Lower lobe of right lung (tissue), 2 donors: ENCODE measurements at regions not wholly inside any gene's neighbourhood (a gene's known extent, or its start where the extent isn't known, plus 50 kb on each side); places are given as distances from the start of the nearest gene placed in this dataset.
"Not testable (repeated sequence)": the region's sequence is repeated elsewhere in the genome, so short reads cannot be mapped to it uniquely, and the experiment has no call there.

ENCODE experiments used
- ATAC-seq, 2 donors: fragments of 200-7000 bp; cut with Tn5 transposase; one replicate each; pipeline ENCODE4 v1.9.1; 2020 to 2022; ENCODE audit warnings: mild to moderate bottlenecking in 2 of 2, moderate library complexity in 2 of 2
- DNase-seq: peaks from one replicate; pipeline ENCODE4 v3.0.0-alpha.2; 2020
- H3K27ac ChIP-seq: fragments of 200-600 bp; one replicate; pipeline ENCODE4 v1.8.0; 2022
- H3K27me3 ChIP-seq: fragments of 200-600 bp; one replicate; pipeline ENCODE4 v1.8.0; 2022; ENCODE audit warnings: low read depth
- H3K36me3 ChIP-seq: fragments of 200-600 bp; one replicate; pipeline ENCODE4 v1.8.0; 2022; ENCODE audit warnings: mild to moderate bottlenecking
- H3K4me1 ChIP-seq: fragments of 200-600 bp; one replicate; pipeline ENCODE4 v1.8.0; 2022
- H3K4me3 ChIP-seq: fragments of 200-600 bp; one replicate; pipeline ENCODE4 v1.8.0; 2022; ENCODE audit warnings: mild to moderate bottlenecking
- H3K9me3 ChIP-seq: fragments of 200-600 bp; one replicate; pipeline ENCODE4 v1.8.0; 2022
- intact Hi-C: fragments of 100-400 bp; cut with DNase I; formaldehyde crosslinking; loops from one replicate; pipeline ENCODE4 v1.11.0; 2022
- TF ChIP-seq, protein P1 (sequence below): fragments of 200-600 bp; IDR thresholded peaks from one replicate; pipeline ENCODE4 v1.8.0; 2022; ENCODE audit warnings: antibody characterized with exemption, mild to moderate bottlenecking
- donor health status: DM: no; HTN: yes; CAD: no; lungs with severe emphysema.

DNA sequence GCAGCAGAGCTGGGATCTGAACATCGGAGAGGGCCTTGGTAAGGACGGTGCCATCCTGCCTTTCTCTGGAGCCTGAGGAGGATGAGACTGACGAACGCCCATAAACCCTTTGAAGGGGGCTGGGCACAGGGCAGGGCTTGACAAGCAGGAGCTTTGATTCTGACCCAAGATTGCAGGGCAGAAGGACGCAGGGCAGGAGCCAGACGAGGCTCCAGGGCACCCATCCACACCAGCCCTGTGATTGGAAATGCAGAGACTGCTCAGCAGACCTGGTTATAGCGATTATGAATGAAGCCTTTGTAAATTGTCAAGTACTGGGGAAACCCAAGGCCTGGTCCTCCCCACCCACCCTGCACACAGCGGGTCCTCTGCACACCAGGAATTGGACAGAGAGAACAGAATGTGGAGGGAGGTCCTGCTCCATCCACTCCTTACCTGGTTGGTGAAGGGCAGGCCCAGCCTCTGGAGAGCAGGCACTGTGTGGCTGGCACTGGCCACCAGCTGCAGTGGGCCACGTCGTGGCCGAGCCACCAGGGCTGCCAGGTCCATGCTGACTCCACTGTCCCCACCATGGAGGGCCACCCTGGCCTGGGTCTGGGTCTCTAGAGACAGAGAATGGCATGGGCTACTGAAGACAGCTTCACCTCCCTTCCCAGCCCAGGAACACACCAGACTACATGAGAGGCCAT, 68.8 kb downstream of the RMI2 start:
- H3K36me3 ChIP-seq, result no peaks in the 10 kb centered on the region
- ATAC-seq (no peak), DNase-seq (no peak)
- no peaks in the 10 kb centered on the region for H3K4me1 ChIP-seq
- no peak overlapping the region for H3K4me3 ChIP-seq
- no peaks in the 10 kb centered on the region for H3K9me3 ChIP-seq
- TF ChIP-seq, protein P1, sequence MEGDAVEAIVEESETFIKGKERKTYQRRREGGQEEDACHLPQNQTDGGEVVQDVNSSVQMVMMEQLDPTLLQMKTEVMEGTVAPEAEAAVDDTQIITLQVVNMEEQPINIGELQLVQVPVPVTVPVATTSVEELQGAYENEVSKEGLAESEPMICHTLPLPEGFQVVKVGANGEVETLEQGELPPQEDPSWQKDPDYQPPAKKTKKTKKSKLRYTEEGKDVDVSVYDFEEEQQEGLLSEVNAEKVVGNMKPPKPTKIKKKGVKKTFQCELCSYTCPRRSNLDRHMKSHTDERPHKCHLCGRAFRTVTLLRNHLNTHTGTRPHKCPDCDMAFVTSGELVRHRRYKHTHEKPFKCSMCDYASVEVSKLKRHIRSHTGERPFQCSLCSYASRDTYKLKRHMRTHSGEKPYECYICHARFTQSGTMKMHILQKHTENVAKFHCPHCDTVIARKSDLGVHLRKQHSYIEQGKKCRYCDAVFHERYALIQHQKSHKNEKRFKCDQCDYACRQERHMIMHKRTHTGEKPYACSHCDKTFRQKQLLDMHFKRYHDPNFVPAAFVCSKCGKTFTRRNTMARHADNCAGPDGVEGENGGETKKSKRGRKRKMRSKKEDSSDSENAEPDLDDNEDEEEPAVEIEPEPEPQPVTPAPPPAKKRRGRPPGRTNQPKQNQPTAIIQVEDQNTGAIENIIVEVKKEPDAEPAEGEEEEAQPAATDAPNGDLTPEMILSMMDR, result no peak
- intact Hi-C loops, result no loop called here
- no peak overlapping the region for H3K27ac ChIP-seq
- no peaks in the 10 kb centered on the region for H3K27me3 ChIP-seq

DNA sequence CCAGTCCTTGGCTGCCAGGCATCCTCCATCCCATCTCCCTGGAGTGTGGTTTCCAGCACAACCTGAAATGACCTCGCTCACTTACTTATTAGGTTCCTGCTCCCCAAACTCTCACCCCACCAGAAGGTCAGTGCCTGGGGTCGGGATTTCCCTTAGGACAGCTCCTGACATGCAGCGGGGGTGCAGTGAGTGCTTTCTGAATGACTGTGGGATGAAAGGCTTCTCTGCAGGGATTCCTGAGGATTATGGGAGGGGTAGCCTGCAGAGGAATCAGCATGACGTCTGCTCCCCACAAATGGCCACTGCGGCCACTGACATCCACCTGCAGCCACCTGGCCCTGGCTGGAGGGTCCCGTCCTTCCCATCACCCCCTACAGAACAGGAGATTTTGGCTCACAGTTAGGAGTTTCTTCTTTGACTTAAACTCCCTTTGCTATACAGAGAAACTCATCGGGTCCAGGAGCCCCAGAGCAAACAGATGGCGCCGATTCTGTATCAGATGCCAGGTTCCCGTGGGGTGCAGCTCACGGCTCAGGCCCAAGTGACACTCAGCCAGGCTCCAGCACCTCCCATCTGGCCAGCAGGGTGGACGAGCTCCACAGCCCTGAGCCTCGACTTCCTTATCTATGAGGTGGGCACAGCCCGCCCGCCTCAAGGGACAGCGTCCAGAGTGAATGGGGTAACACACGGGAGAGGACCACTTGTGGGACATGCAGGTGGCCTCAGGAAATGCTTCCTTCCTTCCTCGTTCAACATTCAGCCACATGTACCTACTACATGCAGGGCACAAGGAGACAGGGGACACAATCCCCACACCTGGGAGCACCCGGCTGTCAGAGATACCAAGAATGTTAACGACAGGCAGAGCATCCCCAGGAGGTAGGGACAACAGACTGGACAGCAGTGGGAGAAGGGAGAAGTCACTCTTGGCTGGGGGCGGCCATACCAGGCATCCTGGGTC, 69.8 kb downstream of the RMI2 start:
- Histone ChIP-seq H3K9me3 (no peaks in the 10 kb centered on the region), H3K36me3 (no peaks in the 10 kb centered on the region), H3K4me1 (no peaks in the 10 kb centered on the region), H3K4me3 (no peak overlapping the region), H3K27me3 (no peaks in the 10 kb centered on the region), H3K27ac (no peak overlapping the region)
- DNase-seq (no peak), ATAC-seq (no peak)
- TF ChIP-seq, protein P1, result no peak
- intact Hi-C loops, result no loop called here

DNA sequence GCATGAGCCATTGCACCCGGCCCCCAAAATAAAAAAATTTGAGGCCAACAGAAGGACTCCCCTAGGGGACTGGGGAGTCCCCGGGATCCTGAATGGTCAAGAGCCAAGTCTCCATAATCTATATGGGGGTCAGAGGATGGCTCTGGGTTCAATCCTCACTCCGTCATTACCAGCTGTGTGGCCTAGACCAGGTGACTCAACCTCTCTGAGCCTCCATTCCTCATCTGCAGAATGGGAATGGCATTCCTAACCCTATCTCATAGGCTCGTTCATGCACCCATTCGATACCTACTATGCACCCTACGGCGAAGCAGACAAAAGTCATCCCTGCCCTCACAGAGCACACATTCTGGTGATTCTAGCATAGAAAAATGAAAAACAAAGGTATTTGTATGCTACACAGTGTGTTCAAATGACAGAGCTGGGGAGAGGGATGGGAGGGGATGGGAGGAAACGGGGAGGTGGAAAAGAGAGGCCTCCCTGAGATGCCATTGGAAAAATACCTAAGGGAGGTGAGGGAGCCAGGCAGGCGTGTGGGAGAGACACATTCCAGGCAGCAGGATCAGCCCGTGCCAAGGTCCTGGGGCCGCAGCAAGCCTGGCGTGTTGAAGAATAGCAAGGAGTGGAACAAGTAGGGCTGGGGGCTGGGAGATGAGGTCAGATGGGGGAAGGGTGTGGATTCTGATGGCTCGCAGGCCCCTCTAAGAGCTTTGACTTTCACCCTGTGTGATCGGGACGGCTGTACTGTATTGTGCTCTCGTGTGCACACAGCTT, 71.2 kb downstream of the RMI2 start:
- no peaks in the 10 kb centered on the region for H3K4me1 ChIP-seq
- no peak overlapping the region for H3K4me3 ChIP-seq
- no peaks in the 10 kb centered on the region for H3K36me3 ChIP-seq
- TF ChIP-seq, protein P1, result no peak
- H3K9me3 ChIP-seq, result no peaks in the 10 kb centered on the region
- DNase-seq, result no peak
- no peak overlapping the region for H3K27ac ChIP-seq
- intact Hi-C loops, result no loop called here
- no peaks in the 10 kb centered on the region for H3K27me3 ChIP-seq
- ATAC-seq, result no peak

DNA sequence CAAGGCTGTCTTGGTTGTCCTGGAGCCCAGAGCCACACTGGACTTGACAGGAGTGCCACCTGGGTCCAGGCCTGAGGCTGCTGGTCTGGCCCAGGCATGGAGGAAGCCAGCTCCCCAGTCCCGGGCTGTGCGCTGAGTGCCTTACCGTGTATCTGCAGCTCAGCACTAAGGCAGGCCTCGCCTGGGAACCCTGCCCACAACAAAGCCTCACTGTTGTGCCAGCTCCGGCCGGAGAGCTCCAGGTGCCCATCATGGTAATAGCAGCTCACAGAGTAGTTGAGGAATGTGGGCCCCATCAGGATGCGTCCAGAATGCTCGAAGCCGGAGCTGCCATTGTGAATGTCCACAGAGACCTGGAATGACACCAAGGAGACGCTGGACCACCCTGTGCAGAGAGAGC, 72.2 kb downstream of the RMI2 start:
- TF ChIP-seq, protein P1, result no peak
- no peak for DNase-seq

DNA sequence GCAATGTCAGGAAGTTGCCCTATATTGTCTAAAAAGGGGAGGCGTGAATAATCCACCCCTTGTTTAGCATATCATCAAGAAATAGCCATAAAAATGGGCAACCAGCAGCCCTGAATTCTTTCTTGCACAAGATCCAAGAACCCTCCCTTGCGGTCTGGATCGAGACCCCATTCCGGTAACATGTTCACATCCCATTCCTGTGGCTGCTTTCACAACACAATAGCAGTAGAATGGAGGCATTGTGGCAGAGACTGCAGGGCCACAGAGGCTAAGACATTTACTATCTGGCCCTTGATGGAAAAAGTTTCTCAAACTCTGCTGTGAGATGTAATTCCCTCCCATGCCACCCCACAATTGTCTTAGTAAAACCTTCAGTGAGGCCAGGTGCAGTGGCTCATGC, 73.2 kb downstream of the RMI2 start:
- no peak overlapping the region for H3K27ac ChIP-seq
- H3K9me3 ChIP-seq, result no peaks in the 10 kb centered on the region
- intact Hi-C loops, result no loop called here
- TF ChIP-seq, protein P1, result no peak
- ATAC-seq (no peak), DNase-seq (no peak)
- H3K36me3 ChIP-seq, result no peaks in the 10 kb centered on the region
- H3K4me1 ChIP-seq, result no peaks in the 10 kb centered on the region
- no peaks in the 10 kb centered on the region for H3K27me3 ChIP-seq
- H3K4me3 ChIP-seq, result no peak overlapping the region

More for the DNA sequence above, 72.2 kb downstream of the RMI2 start:
- Histone ChIP-seq H3K36me3 (no peaks in the 10 kb centered on the region), H3K4me3 (no peak overlapping the region), H3K9me3 (no peaks in the 10 kb centered on the region), H3K4me1 (no peaks in the 10 kb centered on the region), H3K27ac (no peak overlapping the region), H3K27me3 (no peaks in the 10 kb centered on the region)
- no peak for ATAC-seq
- intact Hi-C loops, result no loop called here

DNA sequence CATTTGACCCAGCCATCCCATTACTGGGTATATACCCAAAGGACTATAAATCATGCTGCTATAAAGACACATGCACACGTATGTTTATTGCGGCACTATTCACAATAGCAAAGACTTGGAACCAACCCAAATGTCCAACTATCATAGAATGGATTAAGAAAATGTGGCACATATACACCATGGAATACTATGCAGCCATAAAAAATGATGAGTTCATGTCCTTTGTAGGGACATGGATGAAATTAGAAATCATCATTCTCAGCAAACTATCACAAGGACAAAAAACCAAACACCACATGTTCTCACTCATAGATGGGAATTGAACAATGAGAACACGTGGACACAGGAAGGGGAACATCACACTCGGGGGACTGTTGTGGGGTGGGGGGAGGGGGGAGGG, 74.8 kb downstream of the RMI2 start:
- H3K27me3 ChIP-seq, H3K9me3 ChIP-seq, H3K4me3 ChIP-seq, H3K36me3 ChIP-seq, DNase-seq, intact Hi-C loops, H3K4me1 ChIP-seq, ATAC-seq, H3K27ac ChIP-seq: not testable (repeated sequence)
